ENCODE measurements at regions not wholly inside any gene's neighbourhood (a gene's known extent, or its start where the extent isn't known, plus 50 kb on each side); places are given as distances from the start of the nearest gene placed in this dataset.

DNA sequence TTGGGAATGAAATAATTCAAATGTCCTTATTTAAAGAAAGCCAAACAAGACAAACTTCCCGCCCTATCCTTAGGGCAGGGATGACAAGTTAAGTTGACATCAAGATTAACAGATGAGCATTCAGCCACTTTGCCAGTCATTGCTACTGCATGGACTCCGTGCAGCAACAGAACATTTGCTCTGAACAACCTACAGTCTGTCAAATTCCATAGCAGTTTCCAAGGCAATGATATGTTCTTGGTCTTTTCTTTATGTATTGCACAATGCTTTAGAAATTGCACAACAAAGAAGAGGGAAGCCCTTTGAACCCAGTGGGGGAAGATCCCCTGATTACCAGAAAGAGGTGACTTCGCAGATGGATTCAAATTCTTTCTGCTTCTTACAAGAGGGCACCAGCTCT lies 269.8 kb downstream of the BCAT1 start:
- TF ChIP-seq CEBPB (IDR thresholded peaks at IDR 0.05) (0 out of 2 replicates have a peak, but pooled peaks have one; percentile 24), USF1 (IDR thresholded peaks at IDR 0.05) (no peak), CREB1 (IDR thresholded peaks at IDR 0.05; ENCODE audit: low read depth) (no peak), TEAD4 (IDR thresholded peaks at IDR 0.05) (no peak), FOXM1 (IDR thresholded peaks at IDR 0.05; ENCODE audit: borderline replicate concordance, low read depth) (no peak)

DNA sequence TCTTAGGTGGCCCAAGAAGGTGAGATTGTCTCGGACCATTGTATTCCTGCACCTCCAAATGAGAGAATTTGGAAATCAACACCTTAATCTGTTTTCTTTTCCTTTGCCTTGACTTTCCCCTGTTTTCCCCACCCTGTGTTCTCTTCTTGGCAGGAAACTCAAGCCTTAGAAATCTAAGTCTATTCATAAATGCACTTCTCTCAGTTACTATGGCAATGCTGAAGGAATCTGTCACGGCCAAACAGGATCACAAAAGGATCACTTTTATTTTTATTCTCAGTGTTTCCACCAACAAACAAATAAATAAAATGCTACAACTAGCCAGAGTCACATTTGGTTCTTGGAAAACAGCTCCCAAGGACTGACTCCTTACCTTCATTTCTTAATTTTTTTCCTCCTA lies 270.5 kb downstream of the BCAT1 start:
- TF ChIP-seq YY1 (IDR thresholded peaks at IDR 0.05; ENCODE audit: low read depth) = no peak
- TF ChIP-seq ZBTB7A (IDR thresholded peaks at IDR 0.05; ENCODE audit: low read depth) = no peak
- TF ChIP-seq TCF12 (IDR thresholded peaks at IDR 0.05; ENCODE audit: low read depth) = no peak
- TF ChIP-seq, protein P1, sequence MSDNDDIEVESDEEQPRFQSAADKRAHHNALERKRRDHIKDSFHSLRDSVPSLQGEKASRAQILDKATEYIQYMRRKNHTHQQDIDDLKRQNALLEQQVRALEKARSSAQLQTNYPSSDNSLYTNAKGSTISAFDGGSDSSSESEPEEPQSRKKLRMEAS (IDR thresholded peaks at IDR 0.05) = no peak
- TF ChIP-seq, protein P2, sequence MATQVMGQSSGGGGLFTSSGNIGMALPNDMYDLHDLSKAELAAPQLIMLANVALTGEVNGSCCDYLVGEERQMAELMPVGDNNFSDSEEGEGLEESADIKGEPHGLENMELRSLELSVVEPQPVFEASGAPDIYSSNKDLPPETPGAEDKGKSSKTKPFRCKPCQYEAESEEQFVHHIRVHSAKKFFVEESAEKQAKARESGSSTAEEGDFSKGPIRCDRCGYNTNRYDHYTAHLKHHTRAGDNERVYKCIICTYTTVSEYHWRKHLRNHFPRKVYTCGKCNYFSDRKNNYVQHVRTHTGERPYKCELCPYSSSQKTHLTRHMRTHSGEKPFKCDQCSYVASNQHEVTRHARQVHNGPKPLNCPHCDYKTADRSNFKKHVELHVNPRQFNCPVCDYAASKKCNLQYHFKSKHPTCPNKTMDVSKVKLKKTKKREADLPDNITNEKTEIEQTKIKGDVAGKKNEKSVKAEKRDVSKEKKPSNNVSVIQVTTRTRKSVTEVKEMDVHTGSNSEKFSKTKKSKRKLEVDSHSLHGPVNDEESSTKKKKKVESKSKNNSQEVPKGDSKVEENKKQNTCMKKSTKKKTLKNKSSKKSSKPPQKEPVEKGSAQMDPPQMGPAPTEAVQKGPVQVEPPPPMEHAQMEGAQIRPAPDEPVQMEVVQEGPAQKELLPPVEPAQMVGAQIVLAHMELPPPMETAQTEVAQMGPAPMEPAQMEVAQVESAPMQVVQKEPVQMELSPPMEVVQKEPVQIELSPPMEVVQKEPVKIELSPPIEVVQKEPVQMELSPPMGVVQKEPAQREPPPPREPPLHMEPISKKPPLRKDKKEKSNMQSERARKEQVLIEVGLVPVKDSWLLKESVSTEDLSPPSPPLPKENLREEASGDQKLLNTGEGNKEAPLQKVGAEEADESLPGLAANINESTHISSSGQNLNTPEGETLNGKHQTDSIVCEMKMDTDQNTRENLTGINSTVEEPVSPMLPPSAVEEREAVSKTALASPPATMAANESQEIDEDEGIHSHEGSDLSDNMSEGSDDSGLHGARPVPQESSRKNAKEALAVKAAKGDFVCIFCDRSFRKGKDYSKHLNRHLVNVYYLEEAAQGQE (IDR thresholded peaks at IDR 0.05; ENCODE audit: low read depth) = no peak
- no peak for TF ChIP-seq FOXM1 (IDR thresholded peaks at IDR 0.05; ENCODE audit: borderline replicate concordance, low read depth)
- TF ChIP-seq USF1 (IDR thresholded peaks at IDR 0.05) = no peak
- TF ChIP-seq TEAD4 (IDR thresholded peaks at IDR 0.05) = no peak
- no peak for TF ChIP-seq EP300 (IDR thresholded peaks at IDR 0.05; ENCODE audit: borderline replicate concordance)
- TF ChIP-seq NFIC (IDR thresholded peaks at IDR 0.05) = no peak
- no peak for TF ChIP-seq RAD21 (IDR thresholded peaks at IDR 0.05; ENCODE audit: low read depth)
- TF ChIP-seq EGR1 (IDR thresholded peaks at IDR 0.05) = no peak
- TF ChIP-seq CREB1 (IDR thresholded peaks at IDR 0.05; ENCODE audit: low read depth) = no peak
- TF ChIP-seq TAF1 (IDR thresholded peaks at IDR 0.05; ENCODE audit: low read depth) = no peak
- TF ChIP-seq CEBPB (IDR thresholded peaks at IDR 0.05) = no peak

GRCh38 chr12:24668563-24668962 lies 280.3 kb downstream of the BCAT1 start:
- TF ChIP-seq CREB1 (IDR thresholded peaks at IDR 0.05; ENCODE audit: low read depth) (no peak), CEBPB (IDR thresholded peaks at IDR 0.05) (no peak), FOXM1 (IDR thresholded peaks at IDR 0.05; ENCODE audit: borderline replicate concordance, low read depth) (no peak), YY1 (IDR thresholded peaks at IDR 0.05; ENCODE audit: low read depth) (no peak), TEAD4 (IDR thresholded peaks at IDR 0.05) (no peak), ZBTB7A (IDR thresholded peaks at IDR 0.05; ENCODE audit: low read depth) (no peak), NFIC (IDR thresholded peaks at IDR 0.05) (no peak)

- TF ChIP-seq EGR1 (IDR thresholded peaks at IDR 0.05) (no peak), FOXM1 (IDR thresholded peaks at IDR 0.05; ENCODE audit: borderline replicate concordance, low read depth) (no peak), USF1 (IDR thresholded peaks at IDR 0.05) (no peak), NFIC (IDR thresholded peaks at IDR 0.05) (no peak), EP300 (IDR thresholded peaks at IDR 0.05; ENCODE audit: borderline replicate concordance) (no peak), YY1 (IDR thresholded peaks at IDR 0.05; ENCODE audit: low read depth) (no peak), CEBPB (IDR thresholded peaks at IDR 0.05) (no peak), RAD21 (IDR thresholded peaks at IDR 0.05; ENCODE audit: low read depth) (no peak)
- TF ChIP-seq, protein P1 (IDR thresholded peaks at IDR 0.05) = no peak
- TF ChIP-seq, protein P2 (IDR thresholded peaks at IDR 0.05; ENCODE audit: low read depth) = no peak
Observed at GRCh38 chr12:24664161-24664880, 284.6 kb downstream of the BCAT1 start.

DNA sequence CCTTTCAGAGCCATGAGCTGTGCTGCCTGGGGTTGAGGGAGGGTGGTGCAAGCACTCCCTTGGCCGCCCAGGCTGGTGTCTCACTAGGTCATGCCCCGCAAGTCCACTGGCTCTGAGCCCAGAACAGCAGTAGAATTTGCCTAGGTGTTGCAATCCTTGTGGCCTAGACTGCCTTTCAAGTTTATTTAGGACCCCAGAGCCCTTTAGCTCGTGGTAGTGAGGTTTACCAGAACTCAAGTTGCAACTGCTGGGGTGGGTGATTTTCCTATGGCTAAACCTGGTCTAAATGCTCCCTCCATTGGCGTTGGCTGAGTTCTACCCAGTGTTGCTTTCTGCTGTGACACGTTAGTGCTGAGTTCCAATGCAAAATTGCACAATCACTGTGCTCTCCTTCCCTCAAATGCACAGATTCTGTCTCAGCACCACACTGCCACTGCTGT lies 287.2 kb downstream of the BCAT1 start:
- TF ChIP-seq TAF1 (IDR thresholded peaks at IDR 0.05; ENCODE audit: low read depth) (no peak), CEBPB (IDR thresholded peaks at IDR 0.05) (no peak), TCF12 (IDR thresholded peaks at IDR 0.05; ENCODE audit: low read depth) (no peak), YY1 (IDR thresholded peaks at IDR 0.05; ENCODE audit: low read depth) (no peak), EP300 (IDR thresholded peaks at IDR 0.05; ENCODE audit: borderline replicate concordance) (no peak), TEAD4 (IDR thresholded peaks at IDR 0.05) (no peak), USF1 (IDR thresholded peaks at IDR 0.05) (no peak), CREB1 (IDR thresholded peaks at IDR 0.05; ENCODE audit: low read depth) (no peak), RAD21 (IDR thresholded peaks at IDR 0.05; ENCODE audit: low read depth) (no peak), FOXM1 (IDR thresholded peaks at IDR 0.05; ENCODE audit: borderline replicate concordance, low read depth) (no peak), NFIC (IDR thresholded peaks at IDR 0.05) (no peak), ZBTB7A (IDR thresholded peaks at IDR 0.05; ENCODE audit: low read depth) (no peak), EGR1 (IDR thresholded peaks at IDR 0.05) (no peak)
- TF ChIP-seq, protein P2 (IDR thresholded peaks at IDR 0.05; ENCODE audit: low read depth) = no peak
- TF ChIP-seq, protein P1 (IDR thresholded peaks at IDR 0.05) = no peak

Measured in Ishikawa (cell line).